ENCODE measurements at regions not wholly inside any gene's neighbourhood (a gene's known extent, or its start where the extent isn't known, plus 50 kb on each side); places are given as distances from the start of the nearest gene placed in this dataset.

- no peak overlapping the region for H3K4me3 ChIP-seq (replicated peaks; ENCODE audit: insufficient read depth, low read length)
- no peak for TF ChIP-seq CTCF (IDR thresholded peaks at IDR 0.05; ENCODE audit: insufficient read depth, low read length)
- no peak for TF ChIP-seq REST (IDR thresholded peaks at IDR 0.05; ENCODE audit: insufficient replicate concordance, low read depth)
- no peak for TF ChIP-seq GABPA (IDR thresholded peaks at IDR 0.05; ENCODE audit: low read depth)
- TF ChIP-seq POLR2AphosphoS5 (IDR thresholded peaks at IDR 0.05; ENCODE audit: low read depth), result no peak
- no peak for TF ChIP-seq SPI1 (IDR thresholded peaks at IDR 0.05; ENCODE audit: borderline replicate concordance, low read depth)
- DNase-seq (ENCODE audit: low read depth in 1 of 2, low spot score in 1 of 2), result no peak
- H3K27me3 ChIP-seq (ENCODE audit: insufficient read depth, poor library complexity, severe bottlenecking), result no peaks in the 10 kb centered on the region
- H3K27ac ChIP-seq (replicated peaks), result no peak overlapping the region
Observed at GRCh38 chr2:161039071-161039470, 121.2 kb upstream of the TANK start.

GRCh38 chr2:161041356-161041755 lies 118.9 kb upstream of the TANK start:
- H3K27ac ChIP-seq (replicated peaks), result no peak overlapping the region
- DNase-seq (ENCODE audit: low read depth in 1 of 2, low spot score in 1 of 2), result no peak
- H3K4me3 ChIP-seq (replicated peaks; ENCODE audit: insufficient read depth, low read length), result no peak overlapping the region
- TF ChIP-seq GABPA (IDR thresholded peaks at IDR 0.05; ENCODE audit: low read depth) (no peak), CTCF (IDR thresholded peaks at IDR 0.05; ENCODE audit: insufficient read depth, low read length) (no peak), SPI1 (IDR thresholded peaks at IDR 0.05; ENCODE audit: borderline replicate concordance, low read depth) (no peak), REST (IDR thresholded peaks at IDR 0.05; ENCODE audit: insufficient replicate concordance, low read depth) (no peak), POLR2AphosphoS5 (IDR thresholded peaks at IDR 0.05; ENCODE audit: low read depth) (no peak)
- H3K27me3 ChIP-seq (ENCODE audit: insufficient read depth, poor library complexity, severe bottlenecking), result no peaks in the 10 kb centered on the region

- Histone ChIP-seq H3K27ac (replicated peaks) (no peak overlapping the region), H3K4me3 (replicated peaks; ENCODE audit: insufficient read depth, low read length) (no peak overlapping the region), H3K27me3 (ENCODE audit: insufficient read depth, poor library complexity, severe bottlenecking) (no peaks in the 10 kb centered on the region)
- TF ChIP-seq SPI1 (IDR thresholded peaks at IDR 0.05; ENCODE audit: borderline replicate concordance, low read depth) (no peak), CTCF (IDR thresholded peaks at IDR 0.05; ENCODE audit: insufficient read depth, low read length) (no peak), REST (IDR thresholded peaks at IDR 0.05; ENCODE audit: insufficient replicate concordance, low read depth) (no peak), POLR2AphosphoS5 (IDR thresholded peaks at IDR 0.05; ENCODE audit: low read depth) (no peak), GABPA (IDR thresholded peaks at IDR 0.05; ENCODE audit: low read depth) (no peak)
- no peak for DNase-seq (ENCODE audit: low read depth in 1 of 2, low spot score in 1 of 2)
Observed at GRCh38 chr2:161042990-161043625, 117.1 kb upstream of the TANK start.
